Muscle layer of colon (tissue), 2 donors: ENCODE measurements at regions not wholly inside any gene's neighbourhood (a gene's known extent, or its start where the extent isn't known, plus 50 kb on each side); places are given as distances from the start of the nearest gene placed in this dataset.

ENCODE experiments used
- H3K27ac ChIP-seq: one replicate; pipeline ENCODE4 v1.7.0; 2013; ENCODE audit warnings: low read depth, mild to moderate bottlenecking, low read length, moderate library complexity
- H3K27me3 ChIP-seq, 2 donors: one replicate each; pipeline ENCODE4 v1.7.0; 2013; ENCODE audit warnings: low read length in 2 of 2, mild to moderate bottlenecking in 2 of 2; ENCODE audit not compliant: insufficient read depth in 2 of 2, control insufficient read depth in 1 of 2
- H3K36me3 ChIP-seq: one replicate; pipeline ENCODE4 v1.7.0; 2013; ENCODE audit warnings: mild to moderate bottlenecking, low read length; ENCODE audit not compliant: insufficient read depth
- H3K4me1 ChIP-seq: one replicate; pipeline ENCODE4 v1.7.0; 2013; ENCODE audit warnings: mild to moderate bottlenecking, low read length; ENCODE audit not compliant: insufficient read depth
- H3K4me3 ChIP-seq, 2 donors: one replicate each; pipeline ENCODE4 v1.7.0; 2013; ENCODE audit warnings: low read length in 2 of 2, low read depth in 1 of 2, mild to moderate bottlenecking in 1 of 2, moderate library complexity in 1 of 2
- H3K9ac ChIP-seq: one replicate; pipeline ENCODE4 v1.7.0; 2013; ENCODE audit warnings: low read length
- H3K9me3 ChIP-seq: one replicate; pipeline ENCODE4 v1.7.0; 2013; ENCODE audit warnings: mild to moderate bottlenecking, low read length
- donor health status: abdominal sarcoma.
- donor health status: Adenocarcinoma of cecum.

DNA sequence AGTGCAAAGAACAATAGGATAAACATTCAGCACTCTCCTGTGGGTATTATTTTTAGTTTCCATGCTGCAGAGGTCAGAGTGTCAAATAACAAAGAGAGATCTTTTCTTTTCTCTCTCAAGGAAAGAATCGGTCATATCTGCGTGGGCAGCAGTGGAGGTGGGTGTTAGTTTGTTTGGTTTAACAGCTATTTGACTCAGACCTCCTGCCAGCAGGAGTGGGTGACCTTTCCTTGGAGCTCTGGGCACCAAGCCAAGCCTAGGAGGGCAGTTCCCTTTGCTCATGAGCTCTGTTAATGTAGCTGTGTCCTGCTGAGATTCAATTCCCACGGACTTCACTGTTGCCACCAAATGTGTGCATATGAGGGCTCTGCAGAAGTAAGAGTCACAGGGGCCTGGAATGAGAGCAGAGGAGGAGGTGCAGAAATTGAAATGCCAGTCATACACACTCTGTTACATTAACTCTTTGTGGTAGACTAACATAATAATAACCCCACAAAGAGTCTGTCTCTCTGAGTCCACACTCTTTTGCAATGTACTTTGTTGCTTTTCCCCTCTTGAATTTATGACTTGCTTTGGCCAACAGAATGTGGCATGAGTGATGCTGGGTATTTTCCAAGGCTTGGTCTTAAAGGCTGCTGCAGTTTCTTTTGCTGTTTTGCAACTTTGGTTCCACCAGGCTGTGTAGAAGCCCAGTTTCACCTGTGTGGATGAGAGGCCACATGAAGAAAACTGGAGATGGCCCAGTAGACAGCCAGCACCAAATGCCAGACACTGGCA, 76.0 kb upstream of the GRK3 start:
- H3K9me3 ChIP-seq, result no peaks in the 10 kb centered on the region
- H3K27ac ChIP-seq, result no peak overlapping the region
- no peaks in the 10 kb centered on the region for H3K27me3 ChIP-seq
- no peak overlapping the region for H3K9ac ChIP-seq
- H3K4me3 ChIP-seq, result peak overlapping the region in 1 of 2 donors; percentile 8
- peaks cover 20% of the 10 kb centered on the region for H3K4me1 ChIP-seq
- H3K36me3 ChIP-seq, result peaks cover 3% of the 10 kb centered on the region

DNA sequence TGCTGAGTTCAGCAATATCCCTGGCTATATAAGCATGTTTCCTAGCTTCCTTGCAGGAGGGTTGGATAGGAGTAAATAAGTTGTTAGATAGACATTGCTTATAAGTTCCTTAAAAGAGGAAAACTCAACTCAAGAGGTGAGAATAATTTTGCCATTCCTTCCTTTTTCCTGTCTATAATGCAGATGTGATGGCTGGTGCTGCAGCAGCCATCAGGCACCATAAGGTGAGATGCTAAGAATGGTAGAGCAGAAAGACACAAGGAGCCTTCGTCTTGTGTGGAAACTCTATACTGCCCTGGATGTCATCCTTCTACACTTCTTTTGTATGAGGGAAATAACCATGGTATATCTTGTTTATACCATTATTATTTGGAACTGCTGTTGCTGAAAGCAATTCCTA, 74.5 kb upstream of the GRK3 start:
- Histone ChIP-seq H3K36me3 (no peaks in the 10 kb centered on the region), H3K27ac (no peak overlapping the region), H3K9me3 (no peaks in the 10 kb centered on the region), H3K27me3 (no peaks in the 10 kb centered on the region), H3K9ac (no peak overlapping the region), H3K4me3 (no peak overlapping the region), H3K4me1 (peaks cover 16% of the 10 kb centered on the region)

- H3K36me3 ChIP-seq, result no peaks in the 10 kb centered on the region
- no peak overlapping the region for H3K9ac ChIP-seq
- H3K4me3 ChIP-seq, result no peak overlapping the region
- no peak overlapping the region for H3K27ac ChIP-seq
- peaks cover 16% of the 10 kb centered on the region for H3K4me1 ChIP-seq
- H3K27me3 ChIP-seq, result no peaks in the 10 kb centered on the region
- no peaks in the 10 kb centered on the region for H3K9me3 ChIP-seq
These were observed 73.6 kb upstream of the GRK3 start for GRCh38 chr22:25490896-25491295.

GRCh38 chr22:25492162-25492561, 72.3 kb upstream of the GRK3 start:
- H3K4me1 ChIP-seq, result peaks cover 16% of the 10 kb centered on the region
- H3K9me3 ChIP-seq, result no peaks in the 10 kb centered on the region
- no peak overlapping the region for H3K9ac ChIP-seq
- H3K27me3 ChIP-seq, result no peaks in the 10 kb centered on the region
- no peaks in the 10 kb centered on the region for H3K36me3 ChIP-seq
- no peak overlapping the region for H3K4me3 ChIP-seq
- H3K27ac ChIP-seq, result no peak overlapping the region

DNA sequence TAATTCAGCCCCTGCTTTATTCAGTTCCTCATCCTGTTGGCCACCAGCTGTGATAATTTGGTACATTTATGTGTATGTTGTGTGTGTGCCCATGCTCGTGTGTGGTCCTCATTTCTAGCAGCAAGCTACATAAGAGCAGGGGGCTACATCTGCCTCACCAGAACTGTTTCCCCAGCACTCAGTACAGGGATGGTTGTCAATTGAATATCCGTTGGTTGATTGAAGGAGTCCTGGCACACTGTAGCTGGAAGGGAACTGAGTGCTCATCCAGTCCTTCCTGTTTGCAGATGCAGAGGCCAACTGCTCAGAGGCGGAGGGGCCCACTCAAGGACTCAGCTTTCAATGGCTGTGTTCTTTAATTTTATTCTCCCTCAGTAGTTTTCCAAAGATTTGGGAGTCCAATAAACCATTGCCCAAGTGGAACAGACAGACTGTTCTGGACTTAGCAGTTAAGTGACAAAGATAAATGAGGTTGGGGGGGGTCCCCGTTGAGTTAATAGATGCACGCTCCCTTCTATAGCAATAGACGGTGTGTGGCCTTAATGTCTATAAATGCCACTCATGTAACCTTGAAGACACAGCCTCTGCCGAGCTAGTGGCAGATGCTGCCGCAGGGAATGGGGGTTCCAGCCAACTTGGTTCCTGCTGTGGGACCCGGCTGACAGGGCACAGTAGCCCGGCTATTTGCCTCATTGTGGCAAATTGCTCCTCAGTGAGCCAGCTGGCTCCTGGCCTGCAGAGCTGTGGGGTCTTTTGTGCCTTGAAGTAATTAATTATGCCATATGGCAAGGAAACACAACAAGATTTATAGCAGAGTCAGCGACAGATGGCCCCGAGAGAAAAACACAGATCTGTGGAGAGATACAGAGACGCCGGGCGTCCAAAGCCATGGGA, 71.4 kb upstream of the GRK3 start:
- Histone ChIP-seq H3K27me3 (no peaks in the 10 kb centered on the region), H3K9me3 (no peaks in the 10 kb centered on the region), H3K36me3 (no peaks in the 10 kb centered on the region), H3K4me1 (peaks cover 10% of the 10 kb centered on the region), H3K4me3 (no peak overlapping the region), H3K9ac (no peak overlapping the region), H3K27ac (no peak overlapping the region)

DNA sequence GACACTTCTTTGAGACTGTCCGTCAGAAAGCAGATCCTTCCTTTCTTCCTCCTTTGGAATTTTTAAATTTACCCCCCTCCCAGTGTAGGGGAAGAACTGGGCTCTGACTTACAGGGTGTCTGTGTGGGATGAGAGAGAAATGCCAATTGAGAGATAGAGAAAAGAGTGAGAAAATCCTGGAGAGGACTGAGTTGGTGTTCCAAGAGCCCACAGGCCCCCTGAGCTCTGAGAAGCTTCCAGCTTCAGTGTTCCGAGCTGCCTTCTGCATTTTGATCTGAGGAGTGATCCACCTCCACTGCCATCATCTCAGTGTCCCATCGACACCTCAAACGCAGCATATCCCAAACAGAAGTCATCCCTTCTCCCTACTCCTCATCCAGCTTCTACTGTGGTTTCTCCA, 70.7 kb upstream of the GRK3 start:
- H3K9me3 ChIP-seq, result no peaks in the 10 kb centered on the region
- H3K9ac ChIP-seq, result no peak overlapping the region
- H3K36me3 ChIP-seq, result no peaks in the 10 kb centered on the region
- H3K4me3 ChIP-seq, result no peak overlapping the region
- H3K27ac ChIP-seq, result no peak overlapping the region
- H3K4me1 ChIP-seq, result peaks cover 3% of the 10 kb centered on the region
- no peaks in the 10 kb centered on the region for H3K27me3 ChIP-seq

GRCh38 chr22:25494774-25495173, 69.7 kb upstream of the GRK3 start:
- H3K4me3 ChIP-seq, result no peak overlapping the region
- H3K9ac ChIP-seq, result no peak overlapping the region
- H3K36me3 ChIP-seq, result no peaks in the 10 kb centered on the region
- no peaks in the 10 kb centered on the region for H3K4me1 ChIP-seq
- H3K9me3 ChIP-seq, result no peaks in the 10 kb centered on the region
- H3K27me3 ChIP-seq, result no peaks in the 10 kb centered on the region
- H3K27ac ChIP-seq, result no peak overlapping the region

DNA sequence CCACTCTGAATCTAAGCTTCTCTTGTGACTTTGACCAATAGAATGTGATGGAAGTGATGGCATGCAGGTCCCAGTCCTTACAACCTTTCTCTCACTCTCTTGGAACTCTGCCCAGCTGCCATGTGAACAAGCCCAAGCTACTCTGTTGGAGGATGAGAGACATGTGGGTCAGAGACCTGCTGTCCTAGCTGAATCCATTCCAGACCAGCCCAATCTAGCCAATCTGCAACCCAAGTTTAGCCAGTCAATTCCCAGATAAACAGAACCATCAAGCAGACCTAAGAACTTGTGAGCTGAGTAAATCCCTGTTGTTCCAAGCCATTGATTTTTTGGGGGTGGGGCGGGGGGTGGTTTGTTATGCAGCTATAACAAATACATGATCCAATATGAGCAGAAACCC, 69.2 kb upstream of the GRK3 start:
- Histone ChIP-seq H3K36me3 (no peaks in the 10 kb centered on the region), H3K4me3 (no peak overlapping the region), H3K9me3 (no peaks in the 10 kb centered on the region), H3K27ac (no peak overlapping the region), H3K27me3 (no peaks in the 10 kb centered on the region), H3K4me1 (no peaks in the 10 kb centered on the region), H3K9ac (no peak overlapping the region)

GRCh38 chr22:25496396-25497064, 67.9 kb upstream of the GRK3 start:
- Histone ChIP-seq H3K9me3 (no peaks in the 10 kb centered on the region), H3K27me3 (no peaks in the 10 kb centered on the region), H3K36me3 (no peaks in the 10 kb centered on the region), H3K4me3 (no peak overlapping the region), H3K9ac (no peak overlapping the region), H3K4me1 (no peaks in the 10 kb centered on the region), H3K27ac (no peak overlapping the region)

DNA sequence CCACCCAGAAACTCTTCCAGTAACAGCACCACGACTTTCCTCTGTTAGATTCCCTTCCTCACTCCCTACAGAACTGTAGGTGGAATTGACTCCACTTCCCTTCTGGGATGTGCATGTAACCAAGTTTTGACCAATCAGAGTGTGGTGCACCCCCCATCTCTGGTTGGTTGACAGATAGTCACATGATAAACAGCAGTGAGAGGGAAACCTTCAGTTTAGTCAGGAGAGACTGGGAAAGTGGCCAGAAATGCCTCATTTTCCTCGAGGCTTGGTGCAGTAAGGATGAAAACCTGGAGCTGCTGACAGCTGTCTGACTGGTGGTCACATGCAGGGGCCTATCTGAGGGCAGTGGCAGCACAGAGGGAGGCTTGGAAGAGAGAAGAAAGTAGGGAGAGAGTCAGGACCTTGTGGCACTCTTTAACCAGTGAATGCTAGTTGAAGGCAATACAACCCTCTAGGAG, 67.3 kb upstream of the GRK3 start:
- no peaks in the 10 kb centered on the region for H3K36me3 ChIP-seq
- no peak overlapping the region for H3K27ac ChIP-seq
- H3K4me3 ChIP-seq, result no peak overlapping the region
- H3K9ac ChIP-seq, result no peak overlapping the region
- no peaks in the 10 kb centered on the region for H3K4me1 ChIP-seq
- H3K9me3 ChIP-seq, result no peaks in the 10 kb centered on the region
- H3K27me3 ChIP-seq, result no peaks in the 10 kb centered on the region

GRCh38 chr22:25497716-25498115, 66.8 kb upstream of the GRK3 start:
- H3K9ac ChIP-seq, result no peak overlapping the region
- no peak overlapping the region for H3K4me3 ChIP-seq
- no peak overlapping the region for H3K27ac ChIP-seq
- no peaks in the 10 kb centered on the region for H3K4me1 ChIP-seq
- H3K36me3 ChIP-seq, result no peaks in the 10 kb centered on the region
- no peaks in the 10 kb centered on the region for H3K9me3 ChIP-seq
- H3K27me3 ChIP-seq, result no peaks in the 10 kb centered on the region
